ENCODE measurements at regions not wholly inside any gene's neighbourhood (a gene's known extent, or its start where the extent isn't known, plus 50 kb on each side); places are given as distances from the start of the nearest gene placed in this dataset.

DNA sequence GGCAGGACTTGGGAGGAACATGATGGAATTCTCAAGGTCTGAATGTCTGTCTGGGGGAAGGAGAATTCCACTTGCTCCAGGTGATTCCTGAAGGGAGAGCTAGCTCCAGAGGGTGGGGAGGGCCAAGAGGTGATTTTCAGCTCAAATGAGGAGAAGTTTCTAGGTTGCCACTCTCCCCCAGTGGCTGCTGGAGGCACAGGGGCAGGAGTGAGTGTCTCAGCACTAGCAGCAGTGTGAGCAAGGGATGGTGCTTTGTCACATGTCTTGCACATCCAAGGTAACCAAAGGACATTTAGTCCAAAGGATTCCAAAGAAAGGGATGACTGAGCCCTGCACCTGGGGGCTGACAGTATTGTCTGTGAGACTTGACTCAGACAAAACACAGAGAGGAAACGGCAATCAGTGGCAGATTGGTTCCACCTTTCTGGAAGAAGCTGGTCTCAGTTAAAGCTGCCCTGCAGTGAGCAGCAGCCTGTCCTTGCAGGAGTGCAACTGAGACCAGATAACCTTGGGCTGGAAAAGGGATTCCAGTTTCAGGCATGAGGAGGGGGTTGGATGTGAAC, 51.2 kb upstream of the PCBD1 start:
- Histone ChIP-seq H3K36me3 (no peaks in the 10 kb centered on the region), H3K27me3 (replicated peaks; ENCODE audit: insufficient read depth) (no peaks in the 10 kb centered on the region), H3K4me3 (no peak overlapping the region), H3K27ac (no peak overlapping the region), H3K9me3 (no peaks in the 10 kb centered on the region), H3K4me1 (replicated peaks) (no peaks in the 10 kb centered on the region)
- intact Hi-C loops (cut with DNase I), result no loop called here
- no peak for DNase-seq (ENCODE audit: low spot score)
- TF ChIP-seq POLR2AphosphoS5 (IDR thresholded peaks at IDR 0.05) (no peak), POLR2A (IDR thresholded peaks at IDR 0.05) (no peak)
- TF ChIP-seq, protein P1, sequence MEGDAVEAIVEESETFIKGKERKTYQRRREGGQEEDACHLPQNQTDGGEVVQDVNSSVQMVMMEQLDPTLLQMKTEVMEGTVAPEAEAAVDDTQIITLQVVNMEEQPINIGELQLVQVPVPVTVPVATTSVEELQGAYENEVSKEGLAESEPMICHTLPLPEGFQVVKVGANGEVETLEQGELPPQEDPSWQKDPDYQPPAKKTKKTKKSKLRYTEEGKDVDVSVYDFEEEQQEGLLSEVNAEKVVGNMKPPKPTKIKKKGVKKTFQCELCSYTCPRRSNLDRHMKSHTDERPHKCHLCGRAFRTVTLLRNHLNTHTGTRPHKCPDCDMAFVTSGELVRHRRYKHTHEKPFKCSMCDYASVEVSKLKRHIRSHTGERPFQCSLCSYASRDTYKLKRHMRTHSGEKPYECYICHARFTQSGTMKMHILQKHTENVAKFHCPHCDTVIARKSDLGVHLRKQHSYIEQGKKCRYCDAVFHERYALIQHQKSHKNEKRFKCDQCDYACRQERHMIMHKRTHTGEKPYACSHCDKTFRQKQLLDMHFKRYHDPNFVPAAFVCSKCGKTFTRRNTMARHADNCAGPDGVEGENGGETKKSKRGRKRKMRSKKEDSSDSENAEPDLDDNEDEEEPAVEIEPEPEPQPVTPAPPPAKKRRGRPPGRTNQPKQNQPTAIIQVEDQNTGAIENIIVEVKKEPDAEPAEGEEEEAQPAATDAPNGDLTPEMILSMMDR (IDR thresholded peaks at IDR 0.05), result no peak
- WGBS, result 74% methylated on average over 1 of the region's 1 CpG

DNA sequence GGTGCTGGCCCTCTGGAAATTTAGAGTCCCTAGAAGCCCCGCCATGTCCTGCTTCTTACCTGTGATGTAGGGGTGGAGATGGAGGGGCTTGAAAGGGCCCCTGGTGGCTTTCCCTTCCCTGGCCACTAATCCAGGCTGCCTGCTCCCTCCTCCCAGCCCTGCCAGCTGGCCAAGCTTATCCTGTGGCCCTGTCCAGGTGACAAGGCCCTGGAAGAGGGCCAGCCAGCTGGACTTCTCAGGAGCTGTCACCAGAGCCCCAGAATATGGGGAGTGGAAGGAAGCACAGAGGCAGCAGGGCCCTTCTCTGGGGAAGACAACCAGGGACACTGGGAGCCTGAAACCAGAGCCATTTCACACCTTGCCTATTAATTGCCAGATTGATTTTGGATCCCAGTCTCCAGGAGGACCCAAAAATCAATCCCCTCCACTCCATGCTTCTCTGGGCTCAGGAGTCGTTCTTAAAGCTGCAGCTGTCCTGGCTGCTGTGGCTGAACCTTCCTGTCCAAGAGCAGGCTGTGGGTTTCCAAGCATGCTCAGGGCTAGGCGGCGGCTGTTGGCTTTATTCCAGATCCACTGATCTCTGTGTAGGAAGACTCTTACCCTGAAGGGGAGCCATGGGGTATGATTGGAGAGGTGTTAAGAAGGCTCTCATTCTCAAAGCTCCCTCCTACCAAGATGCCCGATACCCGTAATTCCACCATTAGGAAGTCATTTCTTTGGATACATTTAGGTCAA, 52.6 kb upstream of the PCBD1 start:
- intact Hi-C loops (cut with DNase I), result no loop called here
- H3K27ac ChIP-seq, result no peak overlapping the region
- 62% methylated on average over 6 of the region's 6 CpGs for WGBS
- H3K9me3 ChIP-seq, result no peaks in the 10 kb centered on the region
- no peaks in the 10 kb centered on the region for H3K36me3 ChIP-seq
- H3K27me3 ChIP-seq (replicated peaks; ENCODE audit: insufficient read depth), result no peaks in the 10 kb centered on the region
- H3K4me1 ChIP-seq (replicated peaks), result no peaks in the 10 kb centered on the region
- TF ChIP-seq, protein P1 (IDR thresholded peaks at IDR 0.05), result no peak
- TF ChIP-seq POLR2A (IDR thresholded peaks at IDR 0.05) (no peak), POLR2AphosphoS5 (IDR thresholded peaks at IDR 0.05) (no peak)
- DNase-seq (ENCODE audit: low spot score), result no peak
- H3K4me3 ChIP-seq, result no peak overlapping the region

DNA sequence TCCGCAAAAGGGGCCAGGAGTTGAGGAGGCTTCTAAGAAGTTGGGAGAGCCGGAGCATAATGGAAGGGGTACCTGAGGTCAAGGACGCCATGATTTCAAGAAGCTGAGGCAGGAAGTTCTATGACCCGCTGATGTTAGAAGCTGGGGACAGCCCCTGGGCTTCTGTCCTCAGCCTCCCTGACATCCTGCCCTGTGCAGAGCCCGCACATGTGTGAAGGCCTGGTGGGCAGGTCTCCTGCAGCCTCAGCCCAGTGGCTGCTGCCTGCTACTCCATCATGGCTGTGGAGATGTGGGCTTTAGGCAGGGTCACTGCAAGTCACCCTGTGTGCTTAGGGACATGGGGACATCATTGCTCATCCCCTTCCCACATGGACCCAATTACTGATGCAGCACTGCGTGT, 53.8 kb upstream of the PCBD1 start:
- TF ChIP-seq, protein P1 (IDR thresholded peaks at IDR 0.05), result no peak
- TF ChIP-seq POLR2A (IDR thresholded peaks at IDR 0.05) (no peak), POLR2AphosphoS5 (IDR thresholded peaks at IDR 0.05) (no peak)
- Histone ChIP-seq H3K27ac (no peak overlapping the region), H3K27me3 (replicated peaks; ENCODE audit: insufficient read depth) (no peaks in the 10 kb centered on the region), H3K4me3 (no peak overlapping the region), H3K36me3 (no peaks in the 10 kb centered on the region), H3K4me1 (replicated peaks) (no peaks in the 10 kb centered on the region), H3K9me3 (no peaks in the 10 kb centered on the region)
- DNase-seq (ENCODE audit: low spot score), result no peak
- WGBS, result 96% methylated on average over 6 of the region's 6 CpGs
- intact Hi-C loops (cut with DNase I), result no loop called here

DNA sequence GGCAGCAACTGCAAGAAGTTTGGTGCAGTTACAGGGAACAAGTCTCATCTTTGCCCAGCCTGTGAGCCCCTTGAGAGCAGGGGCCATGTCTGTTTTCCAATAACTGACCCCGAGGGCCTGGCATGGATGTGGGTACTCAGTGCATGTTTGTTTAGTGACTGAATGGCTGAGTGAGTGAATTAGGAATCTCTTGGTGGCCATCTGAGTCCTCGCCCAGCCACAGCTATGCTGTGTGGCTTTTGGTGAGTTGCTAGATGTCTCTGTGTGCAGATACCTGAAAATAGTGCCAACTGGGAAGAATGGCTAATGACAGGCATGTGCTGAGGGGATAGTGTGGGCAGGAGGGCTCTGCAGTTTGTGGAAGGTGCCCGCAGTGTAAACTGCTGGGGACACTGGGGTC, 54.4 kb upstream of the PCBD1 start:
- Histone ChIP-seq H3K27me3 (replicated peaks; ENCODE audit: insufficient read depth) (no peaks in the 10 kb centered on the region), H3K9me3 (no peaks in the 10 kb centered on the region), H3K4me3 (no peak overlapping the region), H3K27ac (no peak overlapping the region), H3K36me3 (no peaks in the 10 kb centered on the region), H3K4me1 (replicated peaks) (no peaks in the 10 kb centered on the region)
- WGBS, result 89% methylated on average over 3 of the region's 3 CpGs
- intact Hi-C loops (cut with DNase I), result no loop called here
- TF ChIP-seq, protein P1 (IDR thresholded peaks at IDR 0.05), result no peak
- TF ChIP-seq POLR2A (IDR thresholded peaks at IDR 0.05) (no peak), POLR2AphosphoS5 (IDR thresholded peaks at IDR 0.05) (no peak)
- DNase-seq (ENCODE audit: low spot score), result no peak

DNA sequence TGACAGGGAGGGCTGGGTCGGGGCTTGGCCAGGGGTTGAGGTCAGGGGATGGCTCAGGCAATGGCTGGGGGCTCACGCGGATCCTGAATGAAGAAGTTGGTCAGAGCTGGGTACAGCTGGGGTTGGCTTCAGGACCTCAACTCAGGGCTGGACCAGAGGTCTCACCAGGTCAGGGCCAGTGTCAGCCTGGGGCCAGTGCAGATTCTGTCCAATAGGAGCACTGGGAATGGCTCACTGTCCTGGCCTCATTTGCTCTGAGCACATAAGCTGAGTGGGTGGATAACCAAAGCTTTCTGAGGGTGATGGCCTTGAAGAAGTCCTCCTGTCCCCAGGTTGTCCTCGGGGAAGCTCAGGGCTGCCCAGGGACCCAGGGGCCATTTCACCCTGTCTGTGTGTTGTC, 54.9 kb upstream of the PCBD1 start:
- Histone ChIP-seq H3K4me3 (no peak overlapping the region), H3K4me1 (replicated peaks) (no peaks in the 10 kb centered on the region), H3K9me3 (no peaks in the 10 kb centered on the region), H3K27me3 (replicated peaks; ENCODE audit: insufficient read depth) (no peaks in the 10 kb centered on the region), H3K36me3 (no peaks in the 10 kb centered on the region), H3K27ac (no peak overlapping the region)
- intact Hi-C loops (cut with DNase I), result no loop called here
- no peak for DNase-seq (ENCODE audit: low spot score)
- WGBS, result 90% methylated on average over 4 of the region's 4 CpGs
- TF ChIP-seq, protein P1 (IDR thresholded peaks at IDR 0.05), result no peak
- TF ChIP-seq POLR2A (IDR thresholded peaks at IDR 0.05) (no peak), POLR2AphosphoS5 (IDR thresholded peaks at IDR 0.05) (no peak)
